Endothelial cell of umbilical vein (primary cell): ENCODE measurements at regions not wholly inside any gene's neighbourhood (a gene's known extent, or its start where the extent isn't known, plus 50 kb on each side); places are given as distances from the start of the nearest gene placed in this dataset.

Experiments used
- EZH2 ChIP-seq: IDR thresholded peaks from 2 replicates; pipeline ENCODE4 v1.6.1; 2012; ENCODE audit warnings: borderline replicate concordance, low read depth, mild to moderate bottlenecking, moderate library complexity, low read length, inconsistent platforms; ENCODE audit not compliant: severe bottlenecking
- FOS ChIP-seq: IDR thresholded peaks from 2 replicates; pipeline ENCODE4 v1.6.1; 2011; ENCODE audit warnings: mild to moderate bottlenecking, low read length, moderate library complexity, borderline replicate concordance; ENCODE audit not compliant: insufficient read depth
- MYC ChIP-seq: IDR thresholded peaks from one replicate; pipeline ENCODE4 v1.6.1; 2011; ENCODE audit warnings: mild to moderate bottlenecking, low read depth, low read length
- POLR2A ChIP-seq: IDR thresholded peaks from 2 replicates; pipeline ENCODE4 v1.6.1; 2012; ENCODE audit warnings: low read depth, mild to moderate bottlenecking, control low read depth, low read length
- POLR2AphosphoS5 ChIP-seq: IDR thresholded peaks from 2 replicates; pipeline ENCODE4 v1.6.1; 2012; ENCODE audit warnings: low read depth, mild to moderate bottlenecking, control low read depth, low read length, moderate library complexity; ENCODE audit not compliant: insufficient read depth
- TF ChIP-seq, protein P1 (sequence below), 2 donors: IDR thresholded peaks; 1 replicate in 1 of 2; 2 replicates in 1 of 2; pipeline ENCODE4 v1.5.1; 2011; ENCODE audit warnings: low read length in 2 of 2, mild to moderate bottlenecking in 2 of 2, moderate library complexity in 2 of 2, control low read depth in 1 of 2, inconsistent platforms in 1 of 2, low read depth in 1 of 2; ENCODE audit not compliant: insufficient read depth in 1 of 2; ENCODE audit errors: extremely low read depth in 1 of 2

DNA sequence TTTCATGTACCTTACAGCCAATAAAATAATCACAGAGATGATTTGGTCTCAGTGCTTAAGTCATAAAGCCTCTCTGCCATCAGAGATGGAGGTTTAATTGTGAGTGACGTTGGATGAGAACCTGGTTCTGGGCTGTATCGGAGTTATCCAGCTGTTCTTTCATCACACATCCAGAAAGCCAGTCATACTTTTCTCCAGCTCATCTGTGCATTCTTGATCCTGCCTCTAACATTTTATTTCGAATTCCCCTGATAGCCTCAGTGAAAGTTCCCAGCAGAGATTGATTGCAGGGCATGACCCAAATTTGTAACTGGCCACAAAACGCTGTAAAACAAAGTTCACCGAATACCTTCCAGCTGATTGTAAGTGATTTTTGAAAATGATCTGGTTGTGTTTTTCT is 212.6 kb upstream of the HABP2 start:
- TF ChIP-seq POLR2AphosphoS5: no peak
- TF ChIP-seq POLR2A: no peak
- TF ChIP-seq, protein P1, sequence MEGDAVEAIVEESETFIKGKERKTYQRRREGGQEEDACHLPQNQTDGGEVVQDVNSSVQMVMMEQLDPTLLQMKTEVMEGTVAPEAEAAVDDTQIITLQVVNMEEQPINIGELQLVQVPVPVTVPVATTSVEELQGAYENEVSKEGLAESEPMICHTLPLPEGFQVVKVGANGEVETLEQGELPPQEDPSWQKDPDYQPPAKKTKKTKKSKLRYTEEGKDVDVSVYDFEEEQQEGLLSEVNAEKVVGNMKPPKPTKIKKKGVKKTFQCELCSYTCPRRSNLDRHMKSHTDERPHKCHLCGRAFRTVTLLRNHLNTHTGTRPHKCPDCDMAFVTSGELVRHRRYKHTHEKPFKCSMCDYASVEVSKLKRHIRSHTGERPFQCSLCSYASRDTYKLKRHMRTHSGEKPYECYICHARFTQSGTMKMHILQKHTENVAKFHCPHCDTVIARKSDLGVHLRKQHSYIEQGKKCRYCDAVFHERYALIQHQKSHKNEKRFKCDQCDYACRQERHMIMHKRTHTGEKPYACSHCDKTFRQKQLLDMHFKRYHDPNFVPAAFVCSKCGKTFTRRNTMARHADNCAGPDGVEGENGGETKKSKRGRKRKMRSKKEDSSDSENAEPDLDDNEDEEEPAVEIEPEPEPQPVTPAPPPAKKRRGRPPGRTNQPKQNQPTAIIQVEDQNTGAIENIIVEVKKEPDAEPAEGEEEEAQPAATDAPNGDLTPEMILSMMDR (IDR thresholded peaks at IDR 0.05; ENCODE audit: extremely low read depth in 1 of 2, insufficient read depth in 1 of 2, low read depth in 1 of 2, low read length in 2 of 2): no peak
- TF ChIP-seq EZH2: no peak
- TF ChIP-seq MYC: no peak
- TF ChIP-seq FOS: no peak
